SK-N-SH (cell line): ENCODE measurements at regions not wholly inside any gene's neighbourhood (a gene's known extent, or its start where the extent isn't known, plus 50 kb on each side); places are given as distances from the start of the nearest gene placed in this dataset.

ENCODE experiments used
- CTCF ChIA-PET: fragments of 300-600, 350-600 bp; formaldehyde crosslinking; extraction: SDS; loops from one replicate; lab custom pipeline; 2021; lab: Yijun Ruan, JAX
- POLR2A ChIA-PET: fragments of 350-600 bp; sonication (Branson Sonifier 250); formaldehyde crosslinking; extraction: SDS; loops from one replicate; lab custom pipeline; 2020; ENCODE audit warnings: antibody characterized with exemption, inconsistent platforms; lab: Yijun Ruan, JAX
- DNase-seq: peaks from one replicate; pipeline ENCODE4 v3.0.0; 2012
- H2AFZ ChIP-seq: fragments of 200-600 bp; sonication (generic); 2 replicates; pipeline ENCODE4 v1.8.1; 2016; ENCODE audit warnings: antibody characterized with exemption, mild to moderate bottlenecking, low read depth
- H3F3A ChIP-seq: fragments of 200-600 bp; sonication (generic); replicated peaks from 2 replicates; pipeline ENCODE3; 2016; ENCODE audit warnings: antibody characterized with exemption, mild to moderate bottlenecking; ENCODE audit not compliant: insufficient read depth
- H3K27ac ChIP-seq, 2 experiments: fragments of 200-500 bp in 1 of 2; fragments of 200-600 bp in 1 of 2; sonication (Bioruptor generic) in 1 of 2; sonication (generic), shearing (Covaris generic) in 1 of 2; 2 replicates each; pipeline versions ENCODE4 v1.5.1 to v1.6.1; 2014 to 2016; ENCODE audit warnings: low read depth in 2 of 2, inconsistent platforms in 1 of 2, low read length in 1 of 2, mild to moderate bottlenecking in 1 of 2, mixed read lengths in 1 of 2
- H3K27me3 ChIP-seq: fragments of 200-600 bp; sonication (generic), shearing (Covaris generic); 2 replicates; pipeline ENCODE4 v1.6.1; 2016; ENCODE audit warnings: mixed run types; ENCODE audit not compliant: insufficient read depth
- H3K36me3 ChIP-seq, 2 experiments: fragments of 200-500 bp in 1 of 2; fragments of 200-600 bp in 1 of 2; sonication (Bioruptor generic) in 1 of 2; sonication (generic) in 1 of 2; replicated peaks in 1 of 2; 2 replicates each; pipeline versions ENCODE3 to v1.5.1; 2014 to 2016; ENCODE audit warnings: low read length in 1 of 2, mild to moderate bottlenecking in 1 of 2; ENCODE audit not compliant: insufficient read depth in 2 of 2, control insufficient read depth in 1 of 2
- H3K4me1 ChIP-seq, 2 experiments: fragments of 200-500 bp in 1 of 2; fragments of 200-600 bp in 1 of 2; sonication (Bioruptor generic) in 1 of 2; sonication (generic), shearing (Covaris generic) in 1 of 2; 2 replicates each; pipeline versions ENCODE4 v1.5.1 to v1.6.1; 2014 to 2016; ENCODE audit warnings: low read depth in 1 of 2, low read length in 1 of 2, mixed run types in 1 of 2; ENCODE audit not compliant: insufficient read depth in 2 of 2, control insufficient read depth in 1 of 2
- H3K4me2 ChIP-seq: fragments of 200-600 bp; sonication (generic), shearing (Covaris generic); 2 replicates; pipeline ENCODE4 v1.6.1; 2017; ENCODE audit warnings: mixed run types
- H3K4me3 ChIP-seq, 2 experiments: fragments of 200-500 bp in 1 of 2; fragments of 200-600 bp in 1 of 2; sonication (Bioruptor generic) in 1 of 2; sonication (generic), shearing (Covaris generic) in 1 of 2; 2 replicates each; pipeline versions ENCODE4 v1.5.1 to v1.8.1; 2014 to 2016; ENCODE audit warnings: low read depth in 2 of 2, inconsistent platforms in 1 of 2, low read length in 1 of 2, mild to moderate bottlenecking in 1 of 2, mixed read lengths in 1 of 2, moderate library complexity in 1 of 2
- H3K79me2 ChIP-seq: fragments of 200-600 bp; sonication (generic); 2 replicates; pipeline ENCODE4 v1.8.1; 2017; ENCODE audit warnings: mild to moderate bottlenecking; ENCODE audit not compliant: insufficient read depth
- H3K9ac ChIP-seq: fragments of 200-600 bp; sonication (generic); 2 replicates; pipeline ENCODE4 v1.6.1; 2017; ENCODE audit warnings: mixed run types
- H3K9me2 ChIP-seq: fragments of 200-600 bp; sonication (generic); 2 replicates; pipeline ENCODE4 v1.6.1; 2017; ENCODE audit warnings: mixed run types
- H3K9me3 ChIP-seq: fragments of 200-600 bp; sonication (generic); 2 replicates; pipeline ENCODE4 v1.6.1; 2017; ENCODE audit warnings: mixed run types, mild to moderate bottlenecking, moderate library complexity
- H4K20me1 ChIP-seq: fragments of 200-600 bp; sonication (generic); 2 replicates; pipeline ENCODE4 v1.6.1; 2017; ENCODE audit warnings: mild to moderate bottlenecking, mixed run types; ENCODE audit not compliant: insufficient read depth
- CHD2 ChIP-seq: fragments of 150-350 bp; IDR thresholded peaks from 2 replicates; pipeline ENCODE4 v1.6.1; 2018; ENCODE audit warnings: low read length; ENCODE audit not compliant: partially characterized antibody
- MXI1 ChIP-seq: IDR thresholded peaks from 2 replicates; pipeline ENCODE4 v1.6.1; 2012; ENCODE audit warnings: mild to moderate bottlenecking, low read depth, low read length, improper control_type of control experiment
- PBX3 ChIP-seq: IDR thresholded peaks from 2 replicates; pipeline ENCODE4; 2012
- RCOR1 ChIP-seq: fragments of 150-350 bp; IDR thresholded peaks from 2 replicates; pipeline ENCODE4 v1.6.1; 2017; ENCODE audit warnings: antibody characterized with exemption, low read length
- RFX5 ChIP-seq: IDR thresholded peaks from 2 replicates; pipeline ENCODE4 v1.6.1; 2012; ENCODE audit warnings: mild to moderate bottlenecking, improper control_type of control experiment, low read length
- SIN3A ChIP-seq: IDR thresholded peaks from 2 replicates; pipeline ENCODE4 v1.6.1; 2012; ENCODE audit warnings: low read depth, mild to moderate bottlenecking, low read length, moderate library complexity, borderline replicate concordance
- TCF12 ChIP-seq: IDR thresholded peaks from 2 replicates; pipeline ENCODE4 v1.4.0; 2012
- USF2 ChIP-seq: fragments of 150-350 bp; IDR thresholded peaks from 2 replicates; pipeline ENCODE4 v1.6.1; 2017; ENCODE audit warnings: antibody characterized with exemption, low read length, low read depth, borderline replicate concordance
- ZBTB33 ChIP-seq: IDR thresholded peaks from 2 replicates; pipeline ENCODE4 v1.4.0; 2012; ENCODE audit warnings: low read depth, borderline replicate concordance
- WGBS: methylation state at CpG from one replicate; pipeline ENCODE4 v1.1.6; 2017; ENCODE audit warnings: low lambda C conversion rate; 5-methylcytosine and 5-hydroxymethylcytosine counted together

- Histone ChIP-seq H3K27ac (no peak overlapping the region; a peak in 1 of 4 replicates), H3F3A (no peaks in the 10 kb centered on the region), H3K27me3 (no peaks in the 10 kb centered on the region), H3K36me3 (no peaks in the 10 kb centered on the region), H3K9ac (no peak overlapping the region), H4K20me1 (no peaks in the 10 kb centered on the region), H3K79me2 (no peaks in the 10 kb centered on the region), H3K9me3 (no peaks in the 10 kb centered on the region), H2AFZ (0 out of 2 replicates have a peak overlapping the region, but pooled peaks have one; percentile 3), H3K9me2 (0 out of 2 replicates have a peak, but pooled peaks cover 3% of the 10 kb centered on the region), H3K4me3 (no peak overlapping the region), H3K4me1 (peaks cover 0 to 5% of the 10 kb centered on the region in 2 experiments; a peak in 1 of 4 replicates), H3K4me2 (no peak overlapping the region)
- TF ChIP-seq RFX5 = no peak
- ChIA-PET CTCF (no interaction called here), POLR2A (no interaction called here)
- 58% methylated on average over 2 of the region's 2 CpGs for WGBS
- no peak for DNase-seq
Observed at GRCh38 chr16:64880994-64881393, 240.9 kb downstream of the CDH11 start.

GRCh38 chr16:64880006-64880405, 241.9 kb downstream of the CDH11 start:
- no peak for DNase-seq
- Histone ChIP-seq H3K27me3 (no peaks in the 10 kb centered on the region), H4K20me1 (no peaks in the 10 kb centered on the region), H3F3A (no peaks in the 10 kb centered on the region), H3K4me2 (no peak overlapping the region), H2AFZ (no peak overlapping the region), H3K9me2 (no peaks in the 10 kb centered on the region), H3K9me3 (no peaks in the 10 kb centered on the region), H3K79me2 (no peaks in the 10 kb centered on the region), H3K4me3 (no peak overlapping the region), H3K27ac (no peak overlapping the region), H3K4me1 (peaks cover 0 to 5% of the 10 kb centered on the region in 2 experiments; a peak in 1 of 4 replicates), H3K9ac (no peak overlapping the region), H3K36me3 (no peaks in the 10 kb centered on the region)
- TF ChIP-seq CHD2 (no peak), ZBTB33 (no peak), SIN3A (no peak), RFX5 (no peak), RCOR1 (no peak), PBX3 (no peak), USF2 (no peak), MXI1 (no peak), TCF12 (no peak)
- POLR2A ChIA-PET = no interaction called here
- WGBS = 76% methylated on average over 3 of the region's 3 CpGs
- CTCF ChIA-PET = no interaction called here
